ENCODE measurements at regions not wholly inside any gene's neighbourhood (a gene's known extent, or its start where the extent isn't known, plus 50 kb on each side); places are given as distances from the start of the nearest gene placed in this dataset.

GRCh38 chr10:3357737-3358136, 185.2 kb upstream of the PITRM1 start:
- TF ChIP-seq ZC3H10 (CRISPR knock-in tag; IDR thresholded peaks at IDR 0.05) (no peak), PPARA (CRISPR knock-in tag; IDR thresholded peaks at IDR 0.05; ENCODE audit: borderline replicate concordance) (no peak)
